ENCODE measurements at regions not wholly inside any gene's neighbourhood (a gene's known extent, or its start where the extent isn't known, plus 50 kb on each side); places are given as distances from the start of the nearest gene placed in this dataset.

DNA sequence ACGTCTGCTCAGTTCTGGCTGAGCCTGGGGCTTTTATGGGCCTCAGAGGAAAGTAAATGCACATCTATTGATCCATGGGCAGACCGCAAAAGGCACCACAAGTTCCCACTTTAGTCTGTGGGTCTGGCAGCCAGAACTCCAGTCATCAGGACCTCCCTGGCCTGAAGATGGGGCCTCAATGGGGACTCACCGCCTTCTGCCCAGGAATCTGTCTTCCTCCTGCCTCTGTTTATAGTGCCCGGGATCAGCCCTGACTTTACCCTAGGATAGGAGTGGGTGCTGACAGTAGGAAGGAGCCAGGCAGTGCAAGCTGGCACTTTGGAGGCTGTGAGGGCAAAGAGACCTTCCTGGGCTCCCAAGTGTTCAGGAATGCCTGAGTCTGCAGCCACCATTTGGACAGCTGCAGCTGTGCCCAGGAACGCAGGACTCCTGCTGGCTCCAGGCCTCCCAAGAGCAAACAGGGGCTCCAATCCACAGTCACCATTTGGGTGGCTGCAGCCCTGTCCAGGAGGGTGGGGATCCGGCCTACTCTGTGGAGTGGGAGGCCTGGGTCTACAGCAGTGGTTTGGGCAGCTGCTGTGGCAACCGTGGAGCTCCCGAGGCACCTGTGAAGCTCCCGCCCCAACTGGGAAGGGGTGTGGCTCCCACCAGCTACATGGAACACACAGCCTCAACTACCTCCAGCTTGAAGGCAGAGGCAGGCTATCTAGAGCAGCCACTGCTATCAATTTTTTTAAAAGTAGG is 1440.9 kb upstream of the ADGRL3 start:
- TF ChIP-seq, protein P1, sequence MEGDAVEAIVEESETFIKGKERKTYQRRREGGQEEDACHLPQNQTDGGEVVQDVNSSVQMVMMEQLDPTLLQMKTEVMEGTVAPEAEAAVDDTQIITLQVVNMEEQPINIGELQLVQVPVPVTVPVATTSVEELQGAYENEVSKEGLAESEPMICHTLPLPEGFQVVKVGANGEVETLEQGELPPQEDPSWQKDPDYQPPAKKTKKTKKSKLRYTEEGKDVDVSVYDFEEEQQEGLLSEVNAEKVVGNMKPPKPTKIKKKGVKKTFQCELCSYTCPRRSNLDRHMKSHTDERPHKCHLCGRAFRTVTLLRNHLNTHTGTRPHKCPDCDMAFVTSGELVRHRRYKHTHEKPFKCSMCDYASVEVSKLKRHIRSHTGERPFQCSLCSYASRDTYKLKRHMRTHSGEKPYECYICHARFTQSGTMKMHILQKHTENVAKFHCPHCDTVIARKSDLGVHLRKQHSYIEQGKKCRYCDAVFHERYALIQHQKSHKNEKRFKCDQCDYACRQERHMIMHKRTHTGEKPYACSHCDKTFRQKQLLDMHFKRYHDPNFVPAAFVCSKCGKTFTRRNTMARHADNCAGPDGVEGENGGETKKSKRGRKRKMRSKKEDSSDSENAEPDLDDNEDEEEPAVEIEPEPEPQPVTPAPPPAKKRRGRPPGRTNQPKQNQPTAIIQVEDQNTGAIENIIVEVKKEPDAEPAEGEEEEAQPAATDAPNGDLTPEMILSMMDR (IDR thresholded peaks at IDR 0.05), result no peak
- no peak for TF ChIP-seq POLR2A (IDR thresholded peaks at IDR 0.05)
- no peak for TF ChIP-seq POLR2AphosphoS5 (IDR thresholded peaks at IDR 0.05)

All from sigmoid colon (tissue), 4 donors.